ENCODE measurements at regions not wholly inside any gene's neighbourhood (a gene's known extent, or its start where the extent isn't known, plus 50 kb on each side); places are given as distances from the start of the nearest gene placed in this dataset.

DNA sequence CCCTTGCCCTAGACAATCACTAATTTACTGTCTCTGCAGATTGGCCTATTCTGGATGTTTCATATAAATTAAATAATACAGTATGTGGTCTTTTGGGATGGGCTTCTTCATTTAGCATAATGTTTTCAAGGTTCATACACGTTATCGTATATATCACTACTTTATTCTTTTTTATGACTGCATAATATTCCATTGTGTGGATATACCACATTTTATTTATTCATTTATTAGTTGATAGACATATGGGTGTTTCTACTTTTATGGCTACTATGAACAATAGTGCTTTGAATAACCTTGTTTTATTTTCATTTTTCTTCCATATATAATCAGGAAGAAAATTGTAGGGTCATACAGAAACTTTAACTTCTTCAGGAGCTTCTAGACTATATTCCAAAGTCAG is 108.5 kb upstream of the PAPPA start:
- TF ChIP-seq, protein P1, sequence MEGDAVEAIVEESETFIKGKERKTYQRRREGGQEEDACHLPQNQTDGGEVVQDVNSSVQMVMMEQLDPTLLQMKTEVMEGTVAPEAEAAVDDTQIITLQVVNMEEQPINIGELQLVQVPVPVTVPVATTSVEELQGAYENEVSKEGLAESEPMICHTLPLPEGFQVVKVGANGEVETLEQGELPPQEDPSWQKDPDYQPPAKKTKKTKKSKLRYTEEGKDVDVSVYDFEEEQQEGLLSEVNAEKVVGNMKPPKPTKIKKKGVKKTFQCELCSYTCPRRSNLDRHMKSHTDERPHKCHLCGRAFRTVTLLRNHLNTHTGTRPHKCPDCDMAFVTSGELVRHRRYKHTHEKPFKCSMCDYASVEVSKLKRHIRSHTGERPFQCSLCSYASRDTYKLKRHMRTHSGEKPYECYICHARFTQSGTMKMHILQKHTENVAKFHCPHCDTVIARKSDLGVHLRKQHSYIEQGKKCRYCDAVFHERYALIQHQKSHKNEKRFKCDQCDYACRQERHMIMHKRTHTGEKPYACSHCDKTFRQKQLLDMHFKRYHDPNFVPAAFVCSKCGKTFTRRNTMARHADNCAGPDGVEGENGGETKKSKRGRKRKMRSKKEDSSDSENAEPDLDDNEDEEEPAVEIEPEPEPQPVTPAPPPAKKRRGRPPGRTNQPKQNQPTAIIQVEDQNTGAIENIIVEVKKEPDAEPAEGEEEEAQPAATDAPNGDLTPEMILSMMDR (IDR thresholded peaks at IDR 0.05; ENCODE audit: low read depth, low read length): no peak
- no peak for TF ChIP-seq EZH2phosphoT487 (IDR thresholded peaks at IDR 0.05; ENCODE audit: low read depth)

Data from OCI-LY3 (cell line).